HepG2 (cell line): ENCODE measurements at regions not wholly inside any gene's neighbourhood (a gene's known extent, or its start where the extent isn't known, plus 50 kb on each side); places are given as distances from the start of the nearest gene placed in this dataset.

ENCODE experiments used
- ATAC-seq: fragments of 200-7000 bp; cut with Tn5 transposase; 3 replicates; pipeline ENCODE4 v1.9.1; 2020; ENCODE audit warnings: mild to moderate bottlenecking, moderate library complexity
- BruUV-seq: library from RNA; stranded (reverse); fragments of 400-500 nt; replicated peaks from 2 replicates; lab custom pipeline; 2021; lab: Mats Ljungman, UMichigan
- CTCF ChIA-PET: fragments of 300-600 bp; formaldehyde crosslinking; extraction: SDS; loops from one replicate; lab custom pipeline; 2021; ENCODE audit warnings: low total read pairs, inconsistent platforms, low intra/inter-chr PET ratio; lab: Yijun Ruan, JAX
- POLR2A ChIA-PET: fragments of 350-600 bp; sonication (Branson Sonifier 250); formaldehyde crosslinking; loops from one replicate; lab custom pipeline; 2020; ENCODE audit warnings: antibody characterized with exemption, inconsistent platforms; lab: Yijun Ruan, JAX
- DNase-seq: peaks from one replicate; pipeline ENCODE4 v3.0.0-alpha.2; 2015; ENCODE audit warnings: low spot score
- FAIRE-seq: peaks from 3 replicates; lab custom pipeline; 2011; peaks lifted over from hg19 to GRCh38; lab: Jason Lieb, UNC
- H2AFZ ChIP-seq: one replicate; pipeline ENCODE4 v1.6.1; 2011; ENCODE audit warnings: low read length, inconsistent platforms
- H3K27ac ChIP-seq: fragments of 300-600 bp; 3 replicates; pipeline ENCODE4 v1.8.0; 2011; ENCODE audit warnings: mixed run types, mild to moderate bottlenecking, mixed read lengths, low read length, inconsistent platforms; ENCODE audit not compliant: insufficient read depth; ENCODE audit errors: extremely low read length
- H3K27me3 ChIP-seq, 2 experiments: fragments of 200-600 bp in 1 of 2; 2 replicates in 1 of 2; 3 replicates in 1 of 2; pipeline versions ENCODE4 v1.6.0 to v1.8.0; 2011; ENCODE audit warnings: low read length in 2 of 2, mild to moderate bottlenecking in 2 of 2, moderate library complexity in 2 of 2, inconsistent platforms in 1 of 2; ENCODE audit not compliant: insufficient read depth in 2 of 2, control insufficient read depth in 1 of 2
- H3K36me3 ChIP-seq, 2 experiments: fragments of 200-600 bp in 1 of 2; replicated peaks in 1 of 2; 2 replicates in 1 of 2; 3 replicates in 1 of 2; pipeline versions ENCODE4 v1.5.1 to v1.8.0; 2011; ENCODE audit warnings: low read length in 2 of 2, inconsistent platforms in 1 of 2; ENCODE audit not compliant: insufficient read depth in 2 of 2, control insufficient read depth in 1 of 2
- H3K4me1 ChIP-seq: 2 replicates; pipeline ENCODE4 v1.5.1; 2012; ENCODE audit warnings: low read length, inconsistent platforms; ENCODE audit not compliant: insufficient read depth
- H3K4me2 ChIP-seq: 2 replicates; pipeline ENCODE4 v1.6.0; 2011; ENCODE audit warnings: low read depth, low read length, inconsistent platforms
- H3K4me3 ChIP-seq, 3 experiments: fragments of 200-600 bp in 1 of 3; sonication (generic), shearing (Covaris generic) in 1 of 3; replicated peaks in 1 of 3; 2 replicates each; pipeline ENCODE4 v1.5.1; 2011 to 2016; ENCODE audit warnings: low read length in 3 of 3, inconsistent platforms in 2 of 3, low read depth in 2 of 3, mild to moderate bottlenecking in 2 of 3, control low read depth in 1 of 3, mixed read lengths in 1 of 3; ENCODE audit not compliant: insufficient read depth in 1 of 3
- H3K79me2 ChIP-seq: one replicate; pipeline ENCODE4 v1.6.1; 2011; ENCODE audit warnings: low read length, inconsistent platforms; ENCODE audit not compliant: insufficient read depth
- H3K9ac ChIP-seq: 2 replicates; pipeline ENCODE4 v1.6.0; 2011; ENCODE audit warnings: mild to moderate bottlenecking, low read depth, low read length, inconsistent platforms; ENCODE audit not compliant: insufficient read depth
- H3K9me3 ChIP-seq: 2 replicates; pipeline ENCODE4 v1.5.1; 2012; ENCODE audit warnings: mild to moderate bottlenecking, low read length
- H4K20me1 ChIP-seq: 2 replicates; pipeline ENCODE4 v1.6.0; 2011; ENCODE audit warnings: inconsistent platforms, mild to moderate bottlenecking, low read length, moderate library complexity; ENCODE audit not compliant: insufficient read depth
- EED ChIP-seq: sonication (generic); formaldehyde crosslinking; IDR thresholded peaks from 2 replicates; pipeline ENCODE4 v1.5.0; 2020; ENCODE audit warnings: mild to moderate bottlenecking, missing genetic modification reagents
- IRF2 ChIP-seq: IDR thresholded peaks from 2 replicates; pipeline ENCODE4 v1.6.1; 2018; ENCODE audit warnings: missing genetic modification reagents, missing compliant biosample characterization
- KLF9 ChIP-seq: IDR thresholded peaks from 2 replicates; pipeline ENCODE4 v1.6.1; 2016; ENCODE audit warnings: low read depth
- REL ChIP-seq: sonication (generic); formaldehyde crosslinking; conservative IDR thresholded peaks from 2 replicates; pipeline ENCODE4 v1.8.0; 2022; ENCODE audit warnings: mild to moderate bottlenecking, missing genetic modification reagents, moderate library complexity
- ZFP1 ChIP-seq: IDR thresholded peaks from 2 replicates; pipeline ENCODE4 v1.6.1; 2016
- ZSCAN31 ChIP-seq: sonication (generic); formaldehyde crosslinking; IDR thresholded peaks from 2 replicates; pipeline ENCODE4 v1.5.0; 2020; ENCODE audit warnings: low read depth, mild to moderate bottlenecking, missing genetic modification reagents
- WGBS: methylation state at CpG from one replicate; pipeline ENCODE4 v1.1.6; 2017; ENCODE audit warnings: low lambda C conversion rate; 5-methylcytosine and 5-hydroxymethylcytosine counted together
- in situ Hi-C: cut with HindIII; loops from 2 replicates; pipeline ENCODE4 v1.10.0; 2017; ENCODE audit warnings: low pct_unique_long_range_greater_than_20kb; ENCODE audit not compliant: extremely low pct_ligation_motif_present
- intact Hi-C: fragments of 100-400 bp; cut with micrococcal nuclease; formaldehyde crosslinking; loops from one replicate; pipeline ENCODE4 v1.10.0; 2022; ENCODE audit not compliant: unreplicated experiment
- TF ChIP-seq, protein P1 (sequence below): sonication (generic); IDR thresholded peaks from 2 replicates; pipeline ENCODE4 v1.6.1; 2016; ENCODE audit warnings: low read depth, borderline replicate concordance
- TF ChIP-seq, protein P2 (sequence below): sonication (generic); formaldehyde crosslinking; IDR thresholded peaks from 2 replicates; pipeline ENCODE4 v1.4.0; 2020; ENCODE audit warnings: missing genetic modification reagents
- TF ChIP-seq, protein P3 (sequence below): sonication (generic); formaldehyde crosslinking; IDR thresholded peaks from 2 replicates; pipeline ENCODE4 v1.4.0; 2020; ENCODE audit warnings: missing genetic modification reagents, borderline replicate concordance

DNA sequence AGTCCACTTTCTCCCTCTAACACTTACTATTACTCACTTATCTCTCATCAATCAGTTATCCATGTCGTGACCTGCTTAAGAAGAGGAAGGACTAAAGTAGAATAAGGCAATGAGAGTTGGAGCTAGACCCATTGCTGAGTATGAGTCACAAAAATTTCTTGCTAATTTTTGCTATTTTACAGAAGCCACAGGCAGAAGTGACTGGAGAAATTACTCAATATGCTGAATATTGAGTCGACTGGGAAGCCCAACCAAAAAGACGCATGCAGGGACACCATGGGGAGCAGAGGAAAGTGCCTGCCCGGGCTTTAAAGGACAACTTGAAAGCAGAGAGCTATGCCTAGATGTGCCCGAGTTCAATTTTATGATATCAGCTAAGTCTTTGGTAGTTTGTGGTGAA is 115.4 kb upstream of the FOXG1 start (continued):
- no peak for TF ChIP-seq REL

DNA sequence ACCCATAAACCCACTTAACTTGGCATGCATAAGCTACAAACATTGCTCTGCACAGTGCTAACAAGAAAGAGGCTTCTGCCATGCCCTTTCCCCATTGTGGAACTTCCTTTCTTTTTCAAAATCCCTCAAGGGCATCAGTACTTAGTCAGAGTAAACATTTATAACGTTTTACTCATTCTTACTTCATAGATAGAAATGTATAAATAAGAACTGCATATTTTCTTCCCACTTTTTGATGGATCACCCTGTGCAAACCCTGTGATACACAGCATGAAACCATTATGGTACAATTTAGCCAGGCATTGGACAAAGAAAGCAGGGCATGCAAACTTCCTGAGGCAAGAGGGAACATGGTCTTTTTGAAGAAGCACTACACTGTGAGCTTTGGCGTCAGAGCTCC is 113.8 kb upstream of the FOXG1 start:
- Histone ChIP-seq H3K79me2 (no peaks in the 10 kb centered on the region), H4K20me1 (no peaks in the 10 kb centered on the region), H3K4me1 (no peaks in the 10 kb centered on the region), H2AFZ (no peak overlapping the region), H3K4me3 (no peak overlapping the region), H3K27ac (no peak overlapping the region), H3K9me3 (peaks cover 84% of the 10 kb centered on the region), H3K4me2 (no peak overlapping the region), H3K36me3 (no peaks in the 10 kb centered on the region), H3K27me3 (no peaks in the 10 kb centered on the region), H3K9ac (no peak overlapping the region)
- TF ChIP-seq IRF2 = no peak
- ChIA-PET POLR2A (no interaction called here), CTCF (no interaction called here)
- no peak for FAIRE-seq
- WGBS = 2% methylated on average over 2 of the region's 2 CpGs
- intact Hi-C loops = no loop called here
- BruUV-seq = no TSS peak
- in situ Hi-C loops = no loop called here
- no peak for ATAC-seq
- DNase-seq = no peak

DNA sequence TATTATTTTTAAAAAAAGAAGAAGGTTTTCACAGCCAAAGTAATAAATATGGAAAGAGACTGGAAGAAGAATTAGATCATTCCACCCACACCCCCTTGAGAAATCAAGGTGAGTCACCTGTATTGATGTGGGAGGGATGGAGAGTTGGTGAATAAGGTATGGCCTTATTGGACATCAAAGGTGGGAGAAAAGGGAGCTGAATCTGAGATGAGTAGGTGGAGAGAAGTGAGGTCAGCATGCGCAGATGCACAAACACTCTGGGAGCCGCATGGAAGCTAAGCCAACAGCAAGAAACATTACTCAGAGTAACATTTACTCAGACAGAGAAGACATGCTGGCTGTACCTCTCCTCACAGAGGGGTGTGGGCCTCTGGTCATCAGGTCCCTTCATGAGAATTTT is 113.1 kb upstream of the FOXG1 start:
- DNase-seq (no peak), ATAC-seq (no peak), FAIRE-seq (no peak)
- H3K27ac ChIP-seq = no peak overlapping the region
- no peak overlapping the region for H2AFZ ChIP-seq
- no peaks in the 10 kb centered on the region for H3K36me3 ChIP-seq
- peaks cover 86% of the 10 kb centered on the region for H3K9me3 ChIP-seq
- H3K4me3 ChIP-seq = no peak overlapping the region
- H3K9ac ChIP-seq = no peak overlapping the region
- in situ Hi-C loops = no loop called here
- BruUV-seq = no TSS peak
- CTCF ChIA-PET = no interaction called here
- WGBS = 44% methylated on average over 2 of the region's 2 CpGs
- H3K4me2 ChIP-seq = no peak overlapping the region
- H3K27me3 ChIP-seq = no peaks in the 10 kb centered on the region
- POLR2A ChIA-PET = no interaction called here
- H4K20me1 ChIP-seq = no peaks in the 10 kb centered on the region
- H3K4me1 ChIP-seq = no peaks in the 10 kb centered on the region
- no peaks in the 10 kb centered on the region for H3K79me2 ChIP-seq
- TF ChIP-seq, protein P1, sequence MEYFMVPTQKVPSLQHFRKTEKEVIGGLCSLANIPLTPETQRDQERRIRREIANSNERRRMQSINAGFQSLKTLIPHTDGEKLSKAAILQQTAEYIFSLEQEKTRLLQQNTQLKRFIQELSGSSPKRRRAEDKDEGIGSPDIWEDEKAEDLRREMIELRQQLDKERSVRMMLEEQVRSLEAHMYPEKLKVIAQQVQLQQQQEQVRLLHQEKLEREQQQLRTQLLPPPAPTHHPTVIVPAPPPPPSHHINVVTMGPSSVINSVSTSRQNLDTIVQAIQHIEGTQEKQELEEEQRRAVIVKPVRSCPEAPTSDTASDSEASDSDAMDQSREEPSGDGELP = no peak
- TF ChIP-seq, protein P2, sequence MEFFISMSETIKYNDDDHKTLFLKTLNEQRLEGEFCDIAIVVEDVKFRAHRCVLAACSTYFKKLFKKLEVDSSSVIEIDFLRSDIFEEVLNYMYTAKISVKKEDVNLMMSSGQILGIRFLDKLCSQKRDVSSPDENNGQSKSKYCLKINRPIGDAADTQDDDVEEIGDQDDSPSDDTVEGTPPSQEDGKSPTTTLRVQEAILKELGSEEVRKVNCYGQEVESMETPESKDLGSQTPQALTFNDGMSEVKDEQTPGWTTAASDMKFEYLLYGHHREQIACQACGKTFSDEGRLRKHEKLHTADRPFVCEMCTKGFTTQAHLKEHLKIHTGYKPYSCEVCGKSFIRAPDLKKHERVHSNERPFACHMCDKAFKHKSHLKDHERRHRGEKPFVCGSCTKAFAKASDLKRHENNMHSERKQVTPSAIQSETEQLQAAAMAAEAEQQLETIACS (CRISPR knock-in tag) = no peak
- TF ChIP-seq KLF9 (CRISPR knock-in tag) (no peak), ZSCAN31 (CRISPR knock-in tag) (no peak), ZFP1 (no peak), EED (CRISPR knock-in tag) (no peak)
- TF ChIP-seq, protein P3, sequence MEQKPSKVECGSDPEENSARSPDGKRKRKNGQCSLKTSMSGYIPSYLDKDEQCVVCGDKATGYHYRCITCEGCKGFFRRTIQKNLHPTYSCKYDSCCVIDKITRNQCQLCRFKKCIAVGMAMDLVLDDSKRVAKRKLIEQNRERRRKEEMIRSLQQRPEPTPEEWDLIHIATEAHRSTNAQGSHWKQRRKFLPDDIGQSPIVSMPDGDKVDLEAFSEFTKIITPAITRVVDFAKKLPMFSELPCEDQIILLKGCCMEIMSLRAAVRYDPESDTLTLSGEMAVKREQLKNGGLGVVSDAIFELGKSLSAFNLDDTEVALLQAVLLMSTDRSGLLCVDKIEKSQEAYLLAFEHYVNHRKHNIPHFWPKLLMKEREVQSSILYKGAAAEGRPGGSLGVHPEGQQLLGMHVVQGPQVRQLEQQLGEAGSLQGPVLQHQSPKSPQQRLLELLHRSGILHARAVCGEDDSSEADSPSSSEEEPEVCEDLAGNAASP (CRISPR knock-in tag) = no peak
- intact Hi-C loops = no loop called here
